ENCODE measurements at regions not wholly inside any gene's neighbourhood (a gene's known extent, or its start where the extent isn't known, plus 50 kb on each side); places are given as distances from the start of the nearest gene placed in this dataset.

DNA sequence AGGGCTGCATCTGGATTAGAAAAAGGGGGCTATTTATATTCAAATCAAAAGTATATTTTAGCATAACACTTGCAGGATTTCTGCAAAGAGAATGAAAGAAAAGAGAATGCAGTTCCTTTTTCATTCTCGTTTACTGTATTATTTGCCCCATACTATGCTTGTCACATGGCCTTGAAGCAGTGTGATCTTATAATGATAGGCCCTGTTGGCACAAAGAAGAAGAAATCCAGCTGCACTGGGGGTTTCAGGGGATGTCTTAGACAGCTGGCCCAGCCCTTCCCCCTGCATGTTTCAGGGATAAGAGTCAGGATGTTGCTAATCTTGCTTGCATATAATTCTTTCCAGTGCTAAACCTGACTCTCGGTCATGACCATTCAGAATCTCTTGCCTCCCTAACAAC, 369.5 kb downstream of the SEC16B start:
- TF ChIP-seq CTCF (IDR thresholded peaks at IDR 0.05), result no peak
- no peak for DNase-seq (ENCODE audit: low spot score)
- no peak overlapping the region for H3K27ac ChIP-seq
- no peak overlapping the region for H3K4me3 ChIP-seq

DNA sequence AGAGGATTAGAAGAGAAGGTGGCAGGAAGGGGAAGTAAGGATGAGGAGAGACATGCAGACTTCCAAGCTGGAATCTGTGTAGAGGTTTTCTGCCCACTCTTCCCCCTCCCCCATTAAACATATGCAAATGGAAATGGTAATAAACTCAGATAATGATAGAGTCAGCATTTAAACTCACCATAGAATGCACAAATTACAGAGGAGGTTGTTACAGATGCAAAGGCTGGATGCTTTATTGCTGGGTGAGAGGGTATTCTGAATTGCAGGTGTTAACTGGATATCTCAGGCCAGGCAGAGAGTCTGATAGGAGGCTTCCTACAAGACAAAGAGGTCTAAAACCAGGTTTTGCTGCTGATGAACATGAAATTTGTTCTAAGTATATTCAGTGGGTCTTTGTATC, 372.5 kb downstream of the SEC16B start:
- TF ChIP-seq CTCF (IDR thresholded peaks at IDR 0.05), result no peak
- Histone ChIP-seq H3K27ac (no peak overlapping the region), H3K4me3 (no peak overlapping the region)
- DNase-seq (ENCODE audit: low spot score), result no peak

DNA sequence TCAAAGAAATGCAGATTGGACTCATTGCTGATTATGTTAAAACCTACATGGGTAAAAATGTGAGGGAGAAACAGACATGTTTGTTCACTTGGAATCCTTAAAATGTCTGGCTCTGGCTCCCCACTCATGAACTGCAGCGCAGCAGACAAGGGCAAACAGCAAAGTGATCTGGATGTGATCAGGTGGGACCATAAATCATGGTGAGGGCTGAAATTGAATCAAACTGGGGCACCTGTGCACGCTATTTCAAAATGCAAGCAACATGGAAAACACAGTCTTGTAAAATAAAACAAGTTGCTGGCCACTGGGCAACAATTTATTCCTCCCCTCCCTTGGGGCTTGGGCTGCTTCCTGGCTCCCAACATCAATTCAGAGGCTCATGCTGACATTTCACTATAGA, 373.4 kb downstream of the SEC16B start:
- DNase-seq (ENCODE audit: low spot score), result no peak
- Histone ChIP-seq H3K4me3 (no peak overlapping the region), H3K27ac (no peak overlapping the region)
- TF ChIP-seq CTCF (IDR thresholded peaks at IDR 0.05), result no peak

DNA sequence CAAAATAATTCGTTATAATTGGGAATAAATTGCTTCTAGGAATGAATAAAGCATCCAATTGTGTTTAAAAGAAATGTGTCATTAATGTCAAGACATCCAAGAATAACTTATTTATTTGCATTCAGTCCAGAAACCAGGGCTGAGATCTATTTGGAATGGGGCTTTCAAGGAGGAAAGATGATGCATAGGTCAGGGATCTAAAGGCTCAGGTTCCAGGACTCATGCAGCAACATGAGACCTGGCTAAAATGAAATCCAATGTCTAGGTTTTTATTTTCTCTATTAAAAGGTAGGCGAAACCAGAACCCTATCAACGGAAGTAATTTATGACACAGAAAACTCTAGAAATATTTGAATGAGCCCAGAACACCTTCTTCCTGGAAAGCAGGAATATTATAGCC, 376.8 kb downstream of the SEC16B start:
- TF ChIP-seq CTCF (IDR thresholded peaks at IDR 0.05), result no peak
- no peak overlapping the region for H3K27ac ChIP-seq
- no peak for DNase-seq (ENCODE audit: low spot score)
- no peak overlapping the region for H3K4me3 ChIP-seq

DNA sequence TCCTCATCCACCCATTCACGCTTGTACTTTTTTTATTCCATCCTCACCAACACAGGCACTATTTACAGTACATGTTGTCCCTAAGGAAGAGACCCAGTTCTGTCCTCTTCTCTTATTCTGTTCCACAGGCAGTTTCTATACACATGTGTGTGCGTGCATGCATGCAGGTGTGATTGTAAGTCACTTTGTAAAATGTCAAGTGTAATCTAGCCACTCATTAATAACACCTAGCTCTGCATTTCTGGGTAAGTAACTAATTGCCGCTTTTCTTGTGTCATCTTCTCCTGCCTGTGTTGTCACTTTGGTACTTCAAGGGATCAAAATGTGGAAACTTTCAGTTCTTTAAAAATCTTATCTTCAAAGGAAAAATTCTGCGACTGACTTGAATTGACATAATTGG, 377.2 kb downstream of the SEC16B start:
- no peak for DNase-seq (ENCODE audit: low spot score)
- no peak overlapping the region for H3K27ac ChIP-seq
- H3K4me3 ChIP-seq, result no peak overlapping the region
- TF ChIP-seq CTCF (IDR thresholded peaks at IDR 0.05), result no peak

DNA sequence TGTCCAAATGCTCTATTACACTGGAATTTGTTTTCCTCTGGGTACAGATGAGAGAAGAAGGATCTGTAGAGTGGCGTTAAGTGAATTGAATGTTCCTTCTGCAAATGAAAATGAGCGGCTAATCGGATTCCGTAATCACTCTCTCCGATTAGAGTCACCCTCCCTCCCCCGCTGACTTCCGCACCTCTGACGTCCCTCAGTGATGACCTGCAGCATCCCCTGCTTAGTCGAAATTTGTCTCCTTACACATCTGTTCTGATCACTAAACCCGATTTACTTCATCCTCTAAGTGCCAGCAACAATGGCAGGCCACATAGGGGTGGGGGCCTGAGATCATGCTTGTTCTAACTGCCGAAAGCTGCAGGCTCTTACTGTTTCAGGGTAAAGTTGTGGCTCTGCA, 378.7 kb downstream of the SEC16B start:
- no peak for TF ChIP-seq CTCF (IDR thresholded peaks at IDR 0.05)
- H3K27ac ChIP-seq, result no peak overlapping the region
- no peak overlapping the region for H3K4me3 ChIP-seq
- DNase-seq (ENCODE audit: low spot score), result no peak

GRCh38 chr1:177589166-177589565, 380.7 kb downstream of the SEC16B start:
- TF ChIP-seq CTCF (IDR thresholded peaks at IDR 0.05), result no peak

More at GRCh38 chr1:177589166-177589565, 380.7 kb downstream of the SEC16B start:
- H3K4me3 ChIP-seq, result no peak overlapping the region
- DNase-seq (ENCODE audit: low spot score), result no peak
- H3K27ac ChIP-seq, result no peak overlapping the region

All from coronary artery (tissue), 2 donors.